H1 (cell line): ENCODE measurements at regions not wholly inside any gene's neighbourhood (a gene's known extent, or its start where the extent isn't known, plus 50 kb on each side); places are given as distances from the start of the nearest gene placed in this dataset.

ENCODE experiments used
- CTCF ChIA-PET: fragments of 300-600 bp; sonication (Branson Sonifier 250); formaldehyde crosslinking; loops from one replicate; lab custom pipeline; 2021; ENCODE audit not compliant: partially characterized antibody; lab: Charles Lee
- POLR2A ChIA-PET: fragments of 300-600 bp; sonication (Branson Sonifier 250); formaldehyde crosslinking; loops from one replicate; lab custom pipeline; 2021; ENCODE audit warnings: inconsistent platforms; ENCODE audit not compliant: partially characterized antibody; lab: Charles Lee
- DNase-seq, 2 experiments: peaks; one replicate each; pipeline versions ENCODE4 v3.0.0 to v3.0.0-alpha.2; 2010 to 2022; ENCODE audit warnings: low spot score in 2 of 2, low read depth in 1 of 2, mixed read lengths in 1 of 2
- FAIRE-seq: peaks from 2 replicates; lab custom pipeline; 2011; peaks lifted over from hg19 to GRCh38; lab: Jason Lieb, UNC
- H2AFZ ChIP-seq: 2 replicates; pipeline ENCODE4 v1.8.1; 2012; ENCODE audit warnings: low read length, inconsistent platforms
- H2AK5ac ChIP-seq: 2 replicates; pipeline ENCODE4 v1.6.1; 2013; ENCODE audit warnings: low read depth, low read length
- H2BK120ac ChIP-seq: replicated peaks from 2 replicates; pipeline ENCODE3; 2013; ENCODE audit warnings: low read depth, low read length, inconsistent platforms
- H2BK12ac ChIP-seq: 2 replicates; pipeline ENCODE4 v1.6.1; 2013; ENCODE audit warnings: low read depth, low read length
- H2BK15ac ChIP-seq: 2 replicates; pipeline ENCODE4 v1.6.1; 2013; ENCODE audit warnings: low read length
- H2BK20ac ChIP-seq: 2 replicates; pipeline ENCODE4 v1.6.1; 2013; ENCODE audit warnings: low read length
- H2BK5ac ChIP-seq: 2 replicates; pipeline ENCODE4 v1.6.1; 2013; ENCODE audit warnings: low read depth, low read length
- H3K14ac ChIP-seq: 2 replicates; pipeline ENCODE4 v1.6.1; 2013; ENCODE audit warnings: inconsistent platforms; ENCODE audit not compliant: insufficient read length
- H3K18ac ChIP-seq: 2 replicates; pipeline ENCODE4 v1.6.1; 2013; ENCODE audit warnings: low read length; ENCODE audit errors: extremely low read depth
- H3K23ac ChIP-seq: 2 replicates; pipeline ENCODE4 v1.6.1; 2013; ENCODE audit warnings: inconsistent platforms; ENCODE audit not compliant: insufficient read length
- H3K23me2 ChIP-seq: 2 replicates; pipeline ENCODE4 v1.6.1; 2013; ENCODE audit warnings: low read depth, low read length
- H3K27ac ChIP-seq: 2 replicates; pipeline ENCODE4 v1.6.1; 2011; ENCODE audit warnings: low read depth, low read length, inconsistent platforms
- H3K27me3 ChIP-seq, 4 experiments: replicated peaks in 1 of 4; 1 replicate in 1 of 4; 2 replicates in 3 of 4; pipeline versions ENCODE4 v1.6.1 to v1.8.1; 2011 to 2013; ENCODE audit warnings: low read length in 3 of 4, mild to moderate bottlenecking in 3 of 4, inconsistent platforms in 2 of 4, mixed read lengths in 2 of 4, moderate library complexity in 1 of 4; ENCODE audit not compliant: control insufficient read depth in 3 of 4, insufficient read depth in 3 of 4; ENCODE audit errors: extremely low read depth in 1 of 4
- H3K36me3 ChIP-seq, 4 experiments: 2 replicates each; pipeline versions ENCODE4 v1.6.1 to v1.8.1; 2011 to 2013; ENCODE audit warnings: mild to moderate bottlenecking in 4 of 4, low read length in 3 of 4, moderate library complexity in 2 of 4, control low read depth in 1 of 4, inconsistent platforms in 1 of 4; ENCODE audit not compliant: insufficient read depth in 4 of 4, control insufficient read depth in 2 of 4
- H3K4ac ChIP-seq: replicated peaks from 2 replicates; pipeline ENCODE3; 2013; ENCODE audit warnings: low read length, low read depth, mixed read lengths, inconsistent platforms; ENCODE audit not compliant: insufficient read length
- H3K4me1 ChIP-seq, 4 experiments: replicated peaks in 1 of 4; 1 replicate in 1 of 4; 2 replicates in 3 of 4; pipeline versions ENCODE4 v1.6.1 to v1.8.1; 2011 to 2013; ENCODE audit warnings: low read length in 3 of 4, inconsistent platforms in 2 of 4, mixed read lengths in 1 of 4; ENCODE audit not compliant: insufficient read depth in 4 of 4, control insufficient read depth in 3 of 4
- H3K4me2 ChIP-seq, 2 experiments: 2 replicates each; pipeline versions ENCODE4 v1.6.1 to v1.8.1; 2011 to 2013; ENCODE audit warnings: low read depth in 2 of 2, low read length in 2 of 2, control low read depth in 1 of 2, inconsistent platforms in 1 of 2, mild to moderate bottlenecking in 1 of 2; ENCODE audit not compliant: insufficient read depth in 1 of 2
- H3K4me3 ChIP-seq, 4 experiments: fragments of 200-600, 300-600 bp in 1 of 4; sonication (generic), shearing (Covaris generic), sonication (Bioruptor Twin) in 1 of 4; 2 replicates each; pipeline versions ENCODE4 v1.5.1 to v1.8.1; 2011 to 2016; ENCODE audit warnings: low read length in 4 of 4, low read depth in 3 of 4, control low read depth in 2 of 4, inconsistent platforms in 2 of 4, mild to moderate bottlenecking in 2 of 4, mixed read lengths in 1 of 4, moderate library complexity in 1 of 4; ENCODE audit not compliant: insufficient read depth in 2 of 4; ENCODE audit errors: extremely low read depth in 1 of 4
- H3K56ac ChIP-seq: replicated peaks from 2 replicates; pipeline ENCODE3; 2013; ENCODE audit warnings: low read depth, mild to moderate bottlenecking, mixed read lengths, low read length, inconsistent platforms; ENCODE audit not compliant: insufficient read length
- H3K79me1 ChIP-seq: 2 replicates; pipeline ENCODE4 v1.6.1; 2013; ENCODE audit warnings: low read depth, low read length, control low read depth
- H3K79me2 ChIP-seq, 2 experiments: 2 replicates each; pipeline versions ENCODE4 v1.6.1 to v1.8.1; 2012 to 2013; ENCODE audit warnings: low read length in 2 of 2, mild to moderate bottlenecking in 2 of 2, inconsistent platforms in 1 of 2; ENCODE audit not compliant: insufficient read depth in 2 of 2, control insufficient read depth in 1 of 2
- H3K9ac ChIP-seq, 4 experiments: replicated peaks in 1 of 4; 1 replicate in 1 of 4; 2 replicates in 3 of 4; pipeline versions ENCODE4 v1.6.1 to v1.8.1; 2011 to 2013; ENCODE audit warnings: low read depth in 3 of 4, low read length in 3 of 4, control low read depth in 2 of 4, mild to moderate bottlenecking in 2 of 4, moderate library complexity in 2 of 4, inconsistent platforms in 1 of 4; ENCODE audit errors: extremely low read depth in 1 of 4
- H3K9me3 ChIP-seq, 2 experiments: 2 replicates each; pipeline versions ENCODE4 v1.6.1 to v1.8.1; 2012 to 2013; ENCODE audit warnings: mild to moderate bottlenecking in 2 of 2, moderate library complexity in 2 of 2, control low read depth in 1 of 2, inconsistent platforms in 1 of 2, low read depth in 1 of 2, low read length in 1 of 2, mixed read lengths in 1 of 2; ENCODE audit not compliant: insufficient read depth in 2 of 2
- H4K20me1 ChIP-seq, 2 experiments: replicated peaks in 1 of 2; 2 replicates each; pipeline versions ENCODE3 to v1.8.1; 2011 to 2013; ENCODE audit warnings: inconsistent platforms in 2 of 2, low read length in 2 of 2, mild to moderate bottlenecking in 1 of 2; ENCODE audit not compliant: insufficient read depth in 2 of 2, control insufficient read depth in 1 of 2
- H4K5ac ChIP-seq: 2 replicates; pipeline ENCODE4 v1.6.1; 2013; ENCODE audit warnings: low read length, low read depth, mixed read lengths, inconsistent platforms; ENCODE audit not compliant: insufficient read length
- H4K8ac ChIP-seq: 2 replicates; pipeline ENCODE4 v1.8.0; 2013; ENCODE audit warnings: mild to moderate bottlenecking, moderate library complexity, low read length, inconsistent platforms; ENCODE audit not compliant: insufficient read depth; ENCODE audit errors: extremely low read depth
- H4K91ac ChIP-seq: replicated peaks from 2 replicates; pipeline ENCODE3; 2013; ENCODE audit warnings: low read length, mixed read lengths, inconsistent platforms; ENCODE audit not compliant: insufficient read length
- GTF2F1 ChIP-seq: IDR thresholded peaks from 2 replicates; pipeline ENCODE4 v1.6.1; 2012; ENCODE audit warnings: low read depth, low read length, improper control_type of control experiment, borderline replicate concordance
- SUZ12 ChIP-seq: fragments of 200-600 bp; sonication (generic); IDR thresholded peaks from 2 replicates; pipeline ENCODE4 v1.6.1; 2012; ENCODE audit warnings: mild to moderate bottlenecking, inconsistent platforms, low read length, moderate library complexity, mixed read lengths
- whole genome bisulfite sequencing, 2 experiments: shearing (Covaris generic) in 1 of 2; methylation state at CpG; one replicate each; pipeline versions ENCODE4 v1.1.6 to v1.1.7; 2013 to 2015; ENCODE audit warnings: low lambda C conversion rate in 2 of 2, mixed read lengths in 2 of 2, inconsistent platforms in 1 of 2, low coverage in 1 of 2, missing lambda C conversion rate in 1 of 2; ENCODE audit not compliant: insufficient replicate concordance in 2 of 2, insufficient coverage in 1 of 2, insufficient read length in 1 of 2; ENCODE audit errors: extremely low coverage in 1 of 2, missing lambda C conversion rate in 1 of 2; 5-methylcytosine and 5-hydroxymethylcytosine counted together

DNA sequence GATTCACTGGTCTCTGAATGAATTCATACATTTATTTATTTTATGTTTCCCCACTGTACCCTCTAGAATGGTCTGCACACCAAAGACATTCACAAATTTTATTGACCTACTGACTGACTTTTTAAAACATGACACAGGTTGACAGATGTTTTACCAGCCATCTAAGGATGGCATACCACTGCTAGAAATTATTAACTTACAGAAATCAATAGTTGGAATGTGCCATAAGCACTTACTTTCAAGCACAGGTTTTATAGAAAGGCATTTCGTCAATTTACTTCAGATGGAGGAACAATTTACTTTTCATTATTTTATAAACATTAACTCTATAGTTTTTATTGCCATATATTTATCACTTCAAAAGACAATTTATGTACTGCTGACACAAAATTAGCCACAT is 448.7 kb upstream of the FBXO33 start:
- Histone ChIP-seq H3K9me3 (no peaks in the 10 kb centered on the region), H4K20me1 (no peaks in the 10 kb centered on the region), H4K5ac (no peak overlapping the region), H3K79me1 (no peaks in the 10 kb centered on the region), H3K4me3 (no peak overlapping the region), H2BK120ac (no peak overlapping the region), H3K4me1 (peaks cover 0 to 8% (median 2%) of the 10 kb centered on the region in 4 experiments; a peak in 3 of 7 replicates), H3K14ac (no peak overlapping the region), H3K9ac (no peak overlapping the region), H3K27me3 (no peaks in the 10 kb centered on the region), H3K4ac (no peak overlapping the region), H3K18ac (no peak overlapping the region), H2BK5ac (no peak overlapping the region), H2BK12ac (no peak overlapping the region), H3K4me2 (no peak overlapping the region), H3K79me2 (no peaks in the 10 kb centered on the region), H3K36me3 (no peaks in the 10 kb centered on the region), H2BK15ac (no peak overlapping the region), H2AFZ (no peak overlapping the region), H4K8ac (no peak overlapping the region), H3K23me2 (no peaks in the 10 kb centered on the region), H3K27ac (no peak overlapping the region), H2AK5ac (no peak overlapping the region), H4K91ac (no peak overlapping the region), H3K56ac (no peak overlapping the region), H2BK20ac (no peak overlapping the region), H3K23ac (no peak overlapping the region)
- no peak for DNase-seq
- ChIA-PET POLR2A (no interaction called here), CTCF (interaction anchor here (0.6 kb wide), 1 partner anchor 252 kb away, joined by 3 read pairs; no protein-coding TSS in a partner anchor)
- 74% methylated on average over 1 of the region's 1 CpG; no CpG with 5 or more reads in 1 of the 2 experiments for WGBS, 2 experiments
- FAIRE-seq: no peak
- TF ChIP-seq SUZ12 (no peak), GTF2F1 (no peak)
